DMS53 (cell line): ENCODE measurements at regions not wholly inside any gene's neighbourhood (a gene's known extent, or its start where the extent isn't known, plus 50 kb on each side); places are given as distances from the start of the nearest gene placed in this dataset.

ENCODE experiments used
- DNase-seq: peaks from one replicate; lab custom pipeline; 2025; lab: John Stamatoyannopoulos, UW

- no peak for DNase-seq
These were observed 52.1 kb upstream of the PPFIA2 start for GRCh38 chr12:81811061-81811777.

DNA sequence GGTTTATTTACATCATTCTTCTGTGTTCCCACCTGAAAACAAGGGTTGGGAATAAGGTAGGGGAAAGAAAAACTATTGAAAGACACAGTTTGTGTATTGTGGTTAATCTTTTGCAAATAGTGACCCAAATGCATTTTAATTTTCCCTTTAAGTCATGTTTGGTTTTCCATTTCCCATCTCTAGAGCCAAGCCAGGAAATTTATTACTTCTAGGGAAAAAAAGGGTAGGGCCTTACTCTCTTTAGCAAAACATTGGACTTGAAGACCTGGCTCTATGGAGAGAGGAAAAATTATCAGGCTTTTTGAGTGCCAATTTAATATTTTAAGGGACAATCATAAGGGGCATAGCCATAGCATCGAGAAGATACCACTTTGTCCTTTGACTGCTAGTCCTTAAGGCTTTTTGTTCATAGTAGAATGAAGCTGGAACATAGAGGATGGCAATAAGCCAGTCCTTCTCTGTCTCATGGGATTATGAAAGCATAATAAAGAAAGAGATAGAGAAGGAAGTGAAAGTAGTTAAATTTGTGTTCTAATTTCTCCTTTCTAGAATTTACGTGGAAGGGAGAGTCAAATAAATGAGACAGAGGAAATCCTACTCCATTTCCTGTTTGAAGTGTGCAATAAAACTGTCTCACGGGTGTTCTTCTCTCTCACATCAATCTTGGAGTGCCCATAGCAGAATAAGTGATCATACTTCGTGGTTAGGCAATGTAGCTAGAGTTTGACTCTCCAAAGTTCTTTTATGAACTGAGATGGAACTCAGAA is 50.9 kb upstream of the PPFIA2 start:
- no peak for DNase-seq

DNA sequence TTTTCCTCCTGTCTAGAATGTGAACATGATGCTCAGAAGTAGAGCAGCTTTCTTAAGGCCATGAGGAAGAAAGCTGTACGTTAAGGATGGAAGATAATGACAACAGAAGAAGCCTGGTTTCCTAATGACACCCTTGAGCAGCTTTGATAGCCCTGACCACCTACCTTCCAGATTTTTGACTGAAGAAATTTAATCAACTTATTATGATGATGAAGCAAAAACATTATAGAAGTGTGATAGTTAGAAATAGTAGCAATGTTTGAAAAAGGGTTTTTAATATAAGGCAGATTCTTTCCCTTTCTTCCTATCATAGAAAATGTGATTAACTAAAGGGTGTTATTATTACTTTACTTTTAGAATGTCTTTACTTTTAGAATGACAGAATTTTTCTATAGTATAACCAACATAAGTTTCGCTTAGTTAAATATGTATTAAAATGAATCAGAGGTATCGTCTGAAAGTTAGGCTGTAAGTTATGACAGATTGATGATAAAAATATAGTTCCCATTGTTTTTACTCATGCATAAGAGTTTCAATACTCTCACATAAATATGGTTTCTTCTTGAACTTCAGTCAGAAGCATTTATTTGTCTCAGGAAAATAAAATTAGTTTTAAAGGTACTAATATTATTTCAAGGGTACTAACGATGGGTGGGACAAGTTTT is 50.1 kb upstream of the PPFIA2 start:
- DNase-seq = no peak
